SK-N-SH treated with all-trans-retinoic acid at 6 μM for 48 hours (cell line): ENCODE measurements at regions not wholly inside any gene's neighbourhood (a gene's known extent, or its start where the extent isn't known, plus 50 kb on each side); places are given as distances from the start of the nearest gene placed in this dataset.

ENCODE experiments used
- ATAC-seq: fragments of 200-7000 bp; cut with Tn5 transposase; 3 replicates; pipeline ENCODE4 v1.9.1; 2020; ENCODE audit warnings: mild to moderate bottlenecking, moderate library complexity
- ARNTL ChIP-seq: fragments of 450-650 bp; formaldehyde crosslinking; IDR thresholded peaks from 2 replicates; pipeline ENCODE4 v1.5.0; 2020; ENCODE audit warnings: low read depth, mild to moderate bottlenecking, moderate library complexity, borderline replicate concordance
- BACH2 ChIP-seq: fragments of 250-450 bp; sonication (Bioruptor Pico); IDR thresholded peaks from 2 replicates; pipeline ENCODE4 v1.9.0; 2021; ENCODE audit warnings: mild to moderate bottlenecking, borderline replicate concordance
- CREB5 ChIP-seq: fragments of 250-450 bp; sonication (Bioruptor Pico); IDR thresholded peaks from 2 replicates; pipeline ENCODE4 v1.5.1; 2020; ENCODE audit warnings: low read depth, mild to moderate bottlenecking, moderate library complexity
- CSDC2 ChIP-seq: fragments of 250-450 bp; sonication (Bioruptor Pico); IDR thresholded peaks from 2 replicates; pipeline ENCODE4 v1.5.0; 2020; ENCODE audit warnings: mild to moderate bottlenecking, moderate library complexity
- CSRNP3 ChIP-seq: fragments of 250-450 bp; sonication (Bioruptor Pico); IDR thresholded peaks from 2 replicates; pipeline ENCODE4 v1.5.1; 2021; ENCODE audit warnings: mild to moderate bottlenecking, moderate library complexity
- ESRRG ChIP-seq: fragments of 250-450 bp; sonication (Bioruptor Pico); IDR thresholded peaks from 2 replicates; pipeline ENCODE4 v1.6.1; 2021; ENCODE audit warnings: mild to moderate bottlenecking
- GLIS3 ChIP-seq: fragments of 250-450 bp; sonication (Bioruptor Pico); IDR thresholded peaks from 2 replicates; pipeline ENCODE4 v1.5.0; 2020; ENCODE audit warnings: mild to moderate bottlenecking, moderate library complexity
- ISL1 ChIP-seq: fragments of 250-450 bp; sonication (Bioruptor Pico); IDR thresholded peaks from 2 replicates; pipeline ENCODE4 v2.1.2; 2022; ENCODE audit warnings: mild to moderate bottlenecking, moderate library complexity
- OSR1 ChIP-seq: fragments of 250-450 bp; sonication (Bioruptor Pico); IDR thresholded peaks from 2 replicates; pipeline ENCODE4 v1.8.0; 2022; ENCODE audit warnings: moderate library complexity, mild to moderate bottlenecking, inconsistent platforms
- PATZ1 ChIP-seq: fragments of 250-450 bp; sonication (Bioruptor Pico); IDR thresholded peaks from 2 replicates; pipeline ENCODE4 v1.8.0; 2020; ENCODE audit warnings: mild to moderate bottlenecking, moderate library complexity, borderline replicate concordance
- POU6F1 ChIP-seq: fragments of 250-450 bp; sonication (Bioruptor Pico); IDR thresholded peaks from 2 replicates; pipeline ENCODE4 v1.8.0; 2021; ENCODE audit warnings: low read depth, mild to moderate bottlenecking, moderate library complexity, borderline replicate concordance
- PPARA ChIP-seq: fragments of 250-450 bp; sonication (Bioruptor Pico); IDR thresholded peaks from 2 replicates; pipeline ENCODE4 v1.5.0; 2020; ENCODE audit warnings: mild to moderate bottlenecking, borderline replicate concordance
- RARB ChIP-seq: fragments of 250-450 bp; sonication (Bioruptor Pico); IDR thresholded peaks from 2 replicates; pipeline ENCODE4 v1.8.0; 2021; ENCODE audit warnings: mild to moderate bottlenecking, moderate library complexity
- SNAI2 ChIP-seq: fragments of 250-450 bp; sonication (Bioruptor Pico); IDR thresholded peaks from 2 replicates; pipeline ENCODE4 v1.5.0; 2020; ENCODE audit warnings: mild to moderate bottlenecking, moderate library complexity
- TCF4 ChIP-seq: fragments of 250-450 bp; sonication (Bioruptor Pico); IDR thresholded peaks from 2 replicates; pipeline ENCODE4 v1.8.0; 2021; ENCODE audit warnings: mild to moderate bottlenecking, moderate library complexity, borderline replicate concordance
- TOX ChIP-seq: fragments of 250-450 bp; sonication (Bioruptor Pico); IDR thresholded peaks from 2 replicates; pipeline ENCODE4 v1.8.0; 2021; ENCODE audit warnings: mild to moderate bottlenecking, moderate library complexity, borderline replicate concordance
- TSHZ2 ChIP-seq: fragments of 250-450 bp; sonication (Bioruptor Pico); IDR thresholded peaks from 2 replicates; pipeline ENCODE4 v1.5.0; 2020; ENCODE audit warnings: mild to moderate bottlenecking, moderate library complexity
- ZC3H10 ChIP-seq: fragments of 250-450 bp; sonication (Bioruptor Pico); IDR thresholded peaks from 2 replicates; pipeline ENCODE4 v1.5.1; 2021; ENCODE audit warnings: mild to moderate bottlenecking, moderate library complexity
- ZFP3 ChIP-seq: fragments of 250-450 bp; sonication (Bioruptor Pico); IDR thresholded peaks from 2 replicates; pipeline ENCODE4 v1.5.0; 2020; ENCODE audit warnings: mild to moderate bottlenecking, moderate library complexity
- ZFP30 ChIP-seq: fragments of 450-650 bp; formaldehyde crosslinking; IDR thresholded peaks from 2 replicates; pipeline ENCODE4 v1.5.0; 2022; ENCODE audit warnings: mild to moderate bottlenecking, moderate library complexity
- ZNF565 ChIP-seq: fragments of 450-650 bp; formaldehyde crosslinking; conservative IDR thresholded peaks from 2 replicates; pipeline ENCODE4 v1.5.0; 2020; ENCODE audit warnings: low read depth, mild to moderate bottlenecking, moderate library complexity
- ZNF70 ChIP-seq: fragments of 450-650 bp; formaldehyde crosslinking; IDR thresholded peaks from 2 replicates; pipeline ENCODE4 v1.5.0; 2020; ENCODE audit warnings: mild to moderate bottlenecking, moderate library complexity
- ZNF8 ChIP-seq: fragments of 450-650 bp; formaldehyde crosslinking; IDR thresholded peaks from 2 replicates; pipeline ENCODE4 v1.5.0; 2020; ENCODE audit warnings: mild to moderate bottlenecking, moderate library complexity

GRCh38 chr14:87088588-87088987 lies 904.4 kb downstream of the GALC start:
- TF ChIP-seq CSRNP3 (no peak), RARB (CRISPR knock-in tag) (no peak), ARNTL (no peak)
- ATAC-seq = no peak

- TF ChIP-seq TCF4 (CRISPR knock-in tag) = no peak
- no peak for TF ChIP-seq RARB (CRISPR knock-in tag)
- TF ChIP-seq ZFP3 = no peak
- no peak for TF ChIP-seq POU6F1 (CRISPR knock-in tag)
- no peak for TF ChIP-seq ESRRG (CRISPR knock-in tag)
- no peak for TF ChIP-seq TSHZ2 (CRISPR knock-in tag)
- TF ChIP-seq SNAI2 (CRISPR knock-in tag) = no peak
- no peak for TF ChIP-seq BACH2
- no peak for TF ChIP-seq CSDC2 (CRISPR knock-in tag)
- no peak for TF ChIP-seq ZNF565
- no peak for TF ChIP-seq CSRNP3
- TF ChIP-seq PPARA (CRISPR knock-in tag) = no peak
- no peak for TF ChIP-seq ISL1
- TF ChIP-seq PATZ1 (CRISPR knock-in tag) = no peak
- no peak for TF ChIP-seq GLIS3 (CRISPR knock-in tag)
- TF ChIP-seq ZC3H10 (CRISPR knock-in tag) = no peak
- TF ChIP-seq ZFP30 (CRISPR knock-in tag) = no peak
- TF ChIP-seq CREB5 (CRISPR knock-in tag) = no peak
- TF ChIP-seq ZNF70 = no peak
- no peak for ATAC-seq
These were observed 905.1 kb downstream of the GALC start for GRCh38 chr14:87087881-87088280.

- no peak for ATAC-seq
- TF ChIP-seq CREB5 (CRISPR knock-in tag) (no peak), ZFP3 (no peak), PPARA (CRISPR knock-in tag) (no peak), TCF4 (CRISPR knock-in tag) (no peak), TOX (CRISPR knock-in tag) (no peak), POU6F1 (CRISPR knock-in tag) (no peak), ZNF8 (no peak), SNAI2 (CRISPR knock-in tag) (no peak), ESRRG (CRISPR knock-in tag) (no peak), RARB (CRISPR knock-in tag) (no peak), BACH2 (no peak), PATZ1 (CRISPR knock-in tag) (no peak), OSR1 (CRISPR knock-in tag) (no peak), ZNF565 (no peak)
These were observed 908.1 kb downstream of the GALC start for GRCh38 chr14:87084908-87085307.
